ENCODE measurements at regions not wholly inside any gene's neighbourhood (a gene's known extent, or its start where the extent isn't known, plus 50 kb on each side); places are given as distances from the start of the nearest gene placed in this dataset.

GRCh38 chr2:208854717-208855116, 448.1 kb downstream of the PTH2R start:
- CTCF ChIA-PET = no interaction called here
- POLR2A ChIA-PET = no interaction called here
- no peaks in the 10 kb centered on the region for H3K36me3 ChIP-seq (replicated peaks in 1 of 2; ENCODE audit: control insufficient read depth in 1 of 2, insufficient read depth in 2 of 2, low read length in 1 of 2)
- WGBS (ENCODE audit: low lambda C conversion rate) = 34% methylated on average over 6 of the region's 6 CpGs
- H3K4me3 ChIP-seq (ENCODE audit: low read depth in 2 of 2, low read length in 1 of 2) = no peak overlapping the region
- no peaks in the 10 kb centered on the region for H3F3A ChIP-seq (replicated peaks; ENCODE audit: insufficient read depth)
- no peak overlapping the region for H3K27ac ChIP-seq (ENCODE audit: low read depth in 2 of 2, low read length in 1 of 2)
- H3K4me2 ChIP-seq = no peak overlapping the region
- no peak for DNase-seq
- H4K20me1 ChIP-seq (ENCODE audit: insufficient read depth) = no peaks in the 10 kb centered on the region
- H3K9ac ChIP-seq = no peak overlapping the region
- peaks cover 6% of the 10 kb centered on the region; the same call in 1 of the 2 replicates for H3K9me3 ChIP-seq
- no peak overlapping the region for H2AFZ ChIP-seq (ENCODE audit: low read depth)
- H3K9me2 ChIP-seq = no peaks in the 10 kb centered on the region
- no peaks in the 10 kb centered on the region for H3K4me1 ChIP-seq (ENCODE audit: control insufficient read depth in 1 of 2, insufficient read depth in 2 of 2, low read depth in 1 of 2, low read length in 1 of 2)
- no peaks in the 10 kb centered on the region for H3K79me2 ChIP-seq (ENCODE audit: insufficient read depth)
- H3K27me3 ChIP-seq (ENCODE audit: insufficient read depth) = no peaks in the 10 kb centered on the region
- no peak for TF ChIP-seq GATA2 (CRISPR knock-in tag; IDR thresholded peaks at IDR 0.05)
- TF ChIP-seq CHD2 (IDR thresholded peaks at IDR 0.05; ENCODE audit: low read length, partially characterized antibody) = no peak
- TF ChIP-seq, protein P1, sequence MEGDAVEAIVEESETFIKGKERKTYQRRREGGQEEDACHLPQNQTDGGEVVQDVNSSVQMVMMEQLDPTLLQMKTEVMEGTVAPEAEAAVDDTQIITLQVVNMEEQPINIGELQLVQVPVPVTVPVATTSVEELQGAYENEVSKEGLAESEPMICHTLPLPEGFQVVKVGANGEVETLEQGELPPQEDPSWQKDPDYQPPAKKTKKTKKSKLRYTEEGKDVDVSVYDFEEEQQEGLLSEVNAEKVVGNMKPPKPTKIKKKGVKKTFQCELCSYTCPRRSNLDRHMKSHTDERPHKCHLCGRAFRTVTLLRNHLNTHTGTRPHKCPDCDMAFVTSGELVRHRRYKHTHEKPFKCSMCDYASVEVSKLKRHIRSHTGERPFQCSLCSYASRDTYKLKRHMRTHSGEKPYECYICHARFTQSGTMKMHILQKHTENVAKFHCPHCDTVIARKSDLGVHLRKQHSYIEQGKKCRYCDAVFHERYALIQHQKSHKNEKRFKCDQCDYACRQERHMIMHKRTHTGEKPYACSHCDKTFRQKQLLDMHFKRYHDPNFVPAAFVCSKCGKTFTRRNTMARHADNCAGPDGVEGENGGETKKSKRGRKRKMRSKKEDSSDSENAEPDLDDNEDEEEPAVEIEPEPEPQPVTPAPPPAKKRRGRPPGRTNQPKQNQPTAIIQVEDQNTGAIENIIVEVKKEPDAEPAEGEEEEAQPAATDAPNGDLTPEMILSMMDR (IDR thresholded peaks at IDR 0.05) = no peak
- no peak for TF ChIP-seq RFX5 (IDR thresholded peaks at IDR 0.05; ENCODE audit: low read length)
- TF ChIP-seq, protein P2, sequence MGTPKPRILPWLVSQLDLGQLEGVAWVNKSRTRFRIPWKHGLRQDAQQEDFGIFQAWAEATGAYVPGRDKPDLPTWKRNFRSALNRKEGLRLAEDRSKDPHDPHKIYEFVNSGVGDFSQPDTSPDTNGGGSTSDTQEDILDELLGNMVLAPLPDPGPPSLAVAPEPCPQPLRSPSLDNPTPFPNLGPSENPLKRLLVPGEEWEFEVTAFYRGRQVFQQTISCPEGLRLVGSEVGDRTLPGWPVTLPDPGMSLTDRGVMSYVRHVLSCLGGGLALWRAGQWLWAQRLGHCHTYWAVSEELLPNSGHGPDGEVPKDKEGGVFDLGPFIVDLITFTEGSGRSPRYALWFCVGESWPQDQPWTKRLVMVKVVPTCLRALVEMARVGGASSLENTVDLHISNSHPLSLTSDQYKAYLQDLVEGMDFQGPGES (IDR thresholded peaks at IDR 0.05; ENCODE audit: low read depth, low read length) = no peak
- no peak for TF ChIP-seq EZH2phosphoT487 (IDR thresholded peaks at IDR 0.05; ENCODE audit: borderline replicate concordance, low read depth)

DNA sequence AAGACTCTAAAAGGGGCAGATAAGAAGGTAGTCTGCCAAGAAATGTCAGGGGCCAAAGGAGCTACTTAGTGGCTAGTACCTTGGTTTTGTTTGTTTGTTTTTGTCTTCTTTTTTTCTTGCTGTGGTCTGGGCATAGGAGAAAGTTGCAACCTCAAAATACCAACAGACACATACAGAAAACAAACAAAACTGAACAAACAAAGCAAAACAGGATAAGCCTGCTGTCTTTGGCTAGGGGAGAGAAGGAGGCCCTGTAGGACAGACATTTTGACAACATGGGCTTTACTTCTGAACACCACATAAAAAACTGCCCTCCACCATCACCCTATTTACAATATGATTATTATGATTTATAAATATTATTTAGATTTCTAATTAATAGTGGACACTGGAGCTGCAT, 460.8 kb downstream of the PTH2R start:
- H3K27me3 ChIP-seq (ENCODE audit: insufficient read depth) = no peaks in the 10 kb centered on the region
- ChIA-PET POLR2A (no interaction called here), CTCF (no interaction called here)

More for the DNA sequence above, 460.8 kb downstream of the PTH2R start:
- Histone ChIP-seq H3K4me3 (ENCODE audit: low read depth in 2 of 2, low read length in 1 of 2) (no peak overlapping the region), H4K20me1 (ENCODE audit: insufficient read depth) (no peaks in the 10 kb centered on the region), H3K9me2 (no peaks in the 10 kb centered on the region), H3K9ac (no peak overlapping the region), H3F3A (replicated peaks; ENCODE audit: insufficient read depth) (no peaks in the 10 kb centered on the region), H3K27ac (ENCODE audit: low read depth in 2 of 2, low read length in 1 of 2) (no peak overlapping the region), H3K4me1 (ENCODE audit: control insufficient read depth in 1 of 2, insufficient read depth in 2 of 2, low read depth in 1 of 2, low read length in 1 of 2) (no peaks in the 10 kb centered on the region), H3K9me3 (no peaks in the 10 kb centered on the region), H3K79me2 (ENCODE audit: insufficient read depth) (no peaks in the 10 kb centered on the region), H3K36me3 (replicated peaks in 1 of 2; ENCODE audit: control insufficient read depth in 1 of 2, insufficient read depth in 2 of 2, low read length in 1 of 2) (no peaks in the 10 kb centered on the region), H3K4me2 (no peak overlapping the region), H2AFZ (ENCODE audit: low read depth) (no peak overlapping the region)
- DNase-seq = no peak
- TF ChIP-seq GABPA (IDR thresholded peaks at IDR 0.05; ENCODE audit: low read depth) (no peak), TEAD4 (IDR thresholded peaks at IDR 0.05; ENCODE audit: borderline replicate concordance, insufficient read depth) (no peak), RAD21 (IDR thresholded peaks at IDR 0.05; ENCODE audit: low read length) (no peak), ELF1 (IDR thresholded peaks at IDR 0.05) (no peak), RXRA (IDR thresholded peaks at IDR 0.05; ENCODE audit: borderline replicate concordance, low read depth) (no peak), SMC3 (IDR thresholded peaks at IDR 0.05; ENCODE audit: low read depth, low read length) (no peak), GATA2 (CRISPR knock-in tag; IDR thresholded peaks at IDR 0.05) (no peak), TCF12 (IDR thresholded peaks at IDR 0.05) (no peak)
- TF ChIP-seq, protein P3, sequence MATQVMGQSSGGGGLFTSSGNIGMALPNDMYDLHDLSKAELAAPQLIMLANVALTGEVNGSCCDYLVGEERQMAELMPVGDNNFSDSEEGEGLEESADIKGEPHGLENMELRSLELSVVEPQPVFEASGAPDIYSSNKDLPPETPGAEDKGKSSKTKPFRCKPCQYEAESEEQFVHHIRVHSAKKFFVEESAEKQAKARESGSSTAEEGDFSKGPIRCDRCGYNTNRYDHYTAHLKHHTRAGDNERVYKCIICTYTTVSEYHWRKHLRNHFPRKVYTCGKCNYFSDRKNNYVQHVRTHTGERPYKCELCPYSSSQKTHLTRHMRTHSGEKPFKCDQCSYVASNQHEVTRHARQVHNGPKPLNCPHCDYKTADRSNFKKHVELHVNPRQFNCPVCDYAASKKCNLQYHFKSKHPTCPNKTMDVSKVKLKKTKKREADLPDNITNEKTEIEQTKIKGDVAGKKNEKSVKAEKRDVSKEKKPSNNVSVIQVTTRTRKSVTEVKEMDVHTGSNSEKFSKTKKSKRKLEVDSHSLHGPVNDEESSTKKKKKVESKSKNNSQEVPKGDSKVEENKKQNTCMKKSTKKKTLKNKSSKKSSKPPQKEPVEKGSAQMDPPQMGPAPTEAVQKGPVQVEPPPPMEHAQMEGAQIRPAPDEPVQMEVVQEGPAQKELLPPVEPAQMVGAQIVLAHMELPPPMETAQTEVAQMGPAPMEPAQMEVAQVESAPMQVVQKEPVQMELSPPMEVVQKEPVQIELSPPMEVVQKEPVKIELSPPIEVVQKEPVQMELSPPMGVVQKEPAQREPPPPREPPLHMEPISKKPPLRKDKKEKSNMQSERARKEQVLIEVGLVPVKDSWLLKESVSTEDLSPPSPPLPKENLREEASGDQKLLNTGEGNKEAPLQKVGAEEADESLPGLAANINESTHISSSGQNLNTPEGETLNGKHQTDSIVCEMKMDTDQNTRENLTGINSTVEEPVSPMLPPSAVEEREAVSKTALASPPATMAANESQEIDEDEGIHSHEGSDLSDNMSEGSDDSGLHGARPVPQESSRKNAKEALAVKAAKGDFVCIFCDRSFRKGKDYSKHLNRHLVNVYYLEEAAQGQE (IDR thresholded peaks at IDR 0.05; ENCODE audit: low read depth, low read length) = no peak

All from SK-N-SH (cell line).